OCI-LY1 (cell line): ENCODE measurements at regions not wholly inside any gene's neighbourhood (a gene's known extent, or its start where the extent isn't known, plus 50 kb on each side); places are given as distances from the start of the nearest gene placed in this dataset.

Experiments used
- EZH2 ChIP-seq: fragments of 200-600 bp; sonication (generic), shearing (Covaris generic); IDR thresholded peaks from 2 replicates; pipeline ENCODE4 v1.8.0; 2017; ENCODE audit warnings: borderline replicate concordance, mixed run types, mild to moderate bottlenecking, antibody characterized with exemption, low read length, moderate library complexity, mixed read lengths
- TF ChIP-seq, protein P1 (sequence below): fragments of 200-600 bp; sonication (generic), shearing (Covaris generic); IDR thresholded peaks from 2 replicates; pipeline ENCODE4 v1.5.1; 2017; ENCODE audit warnings: mild to moderate bottlenecking, antibody characterized with exemption, low read length, moderate library complexity, mixed read lengths

DNA sequence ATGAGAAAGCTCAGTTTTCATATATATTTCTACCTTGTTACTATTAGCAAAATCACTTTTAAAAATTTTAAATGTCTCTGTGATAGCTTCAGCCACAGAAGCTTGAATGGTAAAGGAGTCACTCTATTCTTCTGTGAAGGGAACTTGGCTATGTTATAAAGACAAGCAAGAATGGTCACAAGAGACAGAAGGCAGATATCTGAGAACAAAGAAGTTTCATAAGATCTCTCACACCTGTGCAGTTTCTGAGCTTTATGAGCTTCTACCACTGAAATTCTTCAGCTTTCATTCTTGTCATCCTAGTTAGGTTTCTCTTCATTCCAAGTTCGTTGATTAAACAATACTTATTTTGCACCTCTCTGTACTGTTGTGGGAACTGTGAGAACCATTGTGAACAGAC lies 853.4 kb downstream of the IGSF11 start:
- TF ChIP-seq, protein P1, sequence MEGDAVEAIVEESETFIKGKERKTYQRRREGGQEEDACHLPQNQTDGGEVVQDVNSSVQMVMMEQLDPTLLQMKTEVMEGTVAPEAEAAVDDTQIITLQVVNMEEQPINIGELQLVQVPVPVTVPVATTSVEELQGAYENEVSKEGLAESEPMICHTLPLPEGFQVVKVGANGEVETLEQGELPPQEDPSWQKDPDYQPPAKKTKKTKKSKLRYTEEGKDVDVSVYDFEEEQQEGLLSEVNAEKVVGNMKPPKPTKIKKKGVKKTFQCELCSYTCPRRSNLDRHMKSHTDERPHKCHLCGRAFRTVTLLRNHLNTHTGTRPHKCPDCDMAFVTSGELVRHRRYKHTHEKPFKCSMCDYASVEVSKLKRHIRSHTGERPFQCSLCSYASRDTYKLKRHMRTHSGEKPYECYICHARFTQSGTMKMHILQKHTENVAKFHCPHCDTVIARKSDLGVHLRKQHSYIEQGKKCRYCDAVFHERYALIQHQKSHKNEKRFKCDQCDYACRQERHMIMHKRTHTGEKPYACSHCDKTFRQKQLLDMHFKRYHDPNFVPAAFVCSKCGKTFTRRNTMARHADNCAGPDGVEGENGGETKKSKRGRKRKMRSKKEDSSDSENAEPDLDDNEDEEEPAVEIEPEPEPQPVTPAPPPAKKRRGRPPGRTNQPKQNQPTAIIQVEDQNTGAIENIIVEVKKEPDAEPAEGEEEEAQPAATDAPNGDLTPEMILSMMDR = no peak
- no peak for TF ChIP-seq EZH2
